ENCODE measurements at regions not wholly inside any gene's neighbourhood (a gene's known extent, or its start where the extent isn't known, plus 50 kb on each side); places are given as distances from the start of the nearest gene placed in this dataset.

- Histone ChIP-seq H3K36me3 (ENCODE audit: insufficient read depth in 1 of 2, low read depth in 1 of 2) (no peaks in the 10 kb centered on the region), H3K9me3 (no peaks in the 10 kb centered on the region), H3K27ac (no peak overlapping the region), H3K4me3 (no peak overlapping the region), H3K27me3 (ENCODE audit: insufficient read depth in 3 of 3, low read length in 2 of 3) (no peaks in the 10 kb centered on the region), H3K4me1 (no peaks in the 10 kb centered on the region)
- no peak for TF ChIP-seq CTCF (IDR thresholded peaks at IDR 0.05)
- intact Hi-C loops (cut with DNase I): no loop called here
- whole genome bisulfite sequencing, 3 donors: 70 to 89% (median 79%) methylated on average over 2 of the region's 2 CpGs
- ATAC-seq (no peak), DNase-seq (no peak)
Measured at GRCh38 chr2:150548527-150548926, 61.1 kb upstream of the RND3 start.

GRCh38 chr2:150545916-150546315, 58.4 kb upstream of the RND3 start:
- Histone ChIP-seq H3K27me3 (ENCODE audit: insufficient read depth in 3 of 3, low read length in 2 of 3) (no peaks in the 10 kb centered on the region), H3K4me1 (no peaks in the 10 kb centered on the region), H3K36me3 (ENCODE audit: insufficient read depth in 1 of 2, low read depth in 1 of 2) (no peaks in the 10 kb centered on the region), H3K9me3 (no peaks in the 10 kb centered on the region), H3K4me3 (no peak overlapping the region), H3K27ac (no peak overlapping the region)
- 68 to 70% (median 70%) methylated on average over 4 of the region's 4 CpGs for WGBS, 3 donors
- ATAC-seq (no peak), DNase-seq (no peak)
- intact Hi-C loops (cut with DNase I): no loop called here
- TF ChIP-seq CTCF (IDR thresholded peaks at IDR 0.05): no peak

- no peaks in the 10 kb centered on the region for H3K36me3 ChIP-seq (ENCODE audit: insufficient read depth in 1 of 2, low read depth in 1 of 2)
- no peak overlapping the region for H3K4me3 ChIP-seq
- no peaks in the 10 kb centered on the region for H3K27me3 ChIP-seq (ENCODE audit: insufficient read depth in 3 of 3, low read length in 2 of 3)
- 94 to 98% (median 94%) methylated on average over 3 of the region's 3 CpGs for WGBS, 3 donors
- H3K9me3 ChIP-seq: no peaks in the 10 kb centered on the region
- intact Hi-C loops (cut with DNase I): no loop called here
- ATAC-seq: no peak
- no peak for TF ChIP-seq CTCF (IDR thresholded peaks at IDR 0.05)
- no peak overlapping the region for H3K27ac ChIP-seq
- DNase-seq: no peak
- H3K4me1 ChIP-seq: no peaks in the 10 kb centered on the region
Measured at GRCh38 chr2:150544731-150545130, 57.3 kb upstream of the RND3 start.

GRCh38 chr2:150542692-150543091, 55.2 kb upstream of the RND3 start:
- no peak overlapping the region for H3K4me3 ChIP-seq
- H3K27me3 ChIP-seq (ENCODE audit: insufficient read depth in 3 of 3, low read length in 2 of 3): no peaks in the 10 kb centered on the region
- H3K36me3 ChIP-seq (ENCODE audit: insufficient read depth in 1 of 2, low read depth in 1 of 2): no peaks in the 10 kb centered on the region
- ATAC-seq (no peak), DNase-seq (no peak)
- H3K9me3 ChIP-seq: no peaks in the 10 kb centered on the region
- no peak overlapping the region for H3K27ac ChIP-seq
- no peak for TF ChIP-seq CTCF (IDR thresholded peaks at IDR 0.05)
- H3K4me1 ChIP-seq: no peaks in the 10 kb centered on the region
- intact Hi-C loops (cut with DNase I): no loop called here
- WGBS, 3 donors: 97 to 99% (median 99%) methylated on average over 21 to 30 of the region's 30 CpGs

- Histone ChIP-seq H3K36me3 (ENCODE audit: insufficient read depth in 1 of 2, low read depth in 1 of 2) (no peaks in the 10 kb centered on the region), H3K4me3 (no peak overlapping the region), H3K9me3 (no peaks in the 10 kb centered on the region), H3K27me3 (ENCODE audit: insufficient read depth in 3 of 3, low read length in 2 of 3) (no peaks in the 10 kb centered on the region), H3K4me1 (no peaks in the 10 kb centered on the region), H3K27ac (no peak overlapping the region)
- 96 to 98% (median 96%) methylated on average over 5 to 8 of the region's 19 CpGs for WGBS, 3 donors
- DNase-seq (no peak), ATAC-seq (no peak)
- intact Hi-C loops (cut with DNase I): no loop called here
- TF ChIP-seq CTCF (IDR thresholded peaks at IDR 0.05): no peak
Measured at GRCh38 chr2:150542172-150542571, 54.7 kb upstream of the RND3 start.
